ENCODE measurements at regions not wholly inside any gene's neighbourhood (a gene's known extent, or its start where the extent isn't known, plus 50 kb on each side); places are given as distances from the start of the nearest gene placed in this dataset.

DNA sequence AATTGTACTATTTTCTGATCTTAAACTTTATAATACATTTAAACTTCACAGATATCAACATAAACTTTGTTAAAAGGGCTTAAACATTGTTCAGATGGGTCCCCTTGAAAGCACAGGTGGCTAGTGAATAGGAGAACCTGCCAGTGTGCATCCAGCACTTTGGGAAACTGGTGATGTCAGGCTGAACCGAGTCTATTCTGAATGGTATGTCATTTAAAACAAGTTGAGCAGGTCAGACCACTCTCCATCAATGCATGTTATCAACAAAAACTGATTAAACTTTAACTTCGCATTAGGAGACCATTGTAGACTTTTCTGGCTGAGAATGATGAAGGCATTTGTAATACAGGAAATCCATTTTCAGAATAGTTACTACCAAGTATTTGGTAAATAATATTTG is 50.1 kb upstream of the FREM2 start:
- no peak overlapping the region for H3K4me3 ChIP-seq (ENCODE audit: low read depth, low read length)
- DNase-seq (ENCODE audit: low read depth) = no peak
- TF ChIP-seq, protein P1, sequence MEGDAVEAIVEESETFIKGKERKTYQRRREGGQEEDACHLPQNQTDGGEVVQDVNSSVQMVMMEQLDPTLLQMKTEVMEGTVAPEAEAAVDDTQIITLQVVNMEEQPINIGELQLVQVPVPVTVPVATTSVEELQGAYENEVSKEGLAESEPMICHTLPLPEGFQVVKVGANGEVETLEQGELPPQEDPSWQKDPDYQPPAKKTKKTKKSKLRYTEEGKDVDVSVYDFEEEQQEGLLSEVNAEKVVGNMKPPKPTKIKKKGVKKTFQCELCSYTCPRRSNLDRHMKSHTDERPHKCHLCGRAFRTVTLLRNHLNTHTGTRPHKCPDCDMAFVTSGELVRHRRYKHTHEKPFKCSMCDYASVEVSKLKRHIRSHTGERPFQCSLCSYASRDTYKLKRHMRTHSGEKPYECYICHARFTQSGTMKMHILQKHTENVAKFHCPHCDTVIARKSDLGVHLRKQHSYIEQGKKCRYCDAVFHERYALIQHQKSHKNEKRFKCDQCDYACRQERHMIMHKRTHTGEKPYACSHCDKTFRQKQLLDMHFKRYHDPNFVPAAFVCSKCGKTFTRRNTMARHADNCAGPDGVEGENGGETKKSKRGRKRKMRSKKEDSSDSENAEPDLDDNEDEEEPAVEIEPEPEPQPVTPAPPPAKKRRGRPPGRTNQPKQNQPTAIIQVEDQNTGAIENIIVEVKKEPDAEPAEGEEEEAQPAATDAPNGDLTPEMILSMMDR (conservative IDR thresholded peaks at IDR 0.05; ENCODE audit: low read depth, low read length) = no peak

Data from choroid plexus epithelial cell (primary cell).